MCF 10A (cell line): ENCODE measurements at regions not wholly inside any gene's neighbourhood (a gene's known extent, or its start where the extent isn't known, plus 50 kb on each side); places are given as distances from the start of the nearest gene placed in this dataset.
"Not testable (repeated sequence)": the region's sequence is repeated elsewhere in the genome, so short reads cannot be mapped to it uniquely, and the experiment has no call there.

Experiments used
- BruUV-seq: library from RNA; stranded (reverse); fragments of 400-500 nt; replicated peaks from 2 replicates; lab custom pipeline; 2021; lab: Mats Ljungman, UMichigan
- CTCF ChIA-PET: fragments of 300-600 bp; sonication (Branson Sonifier 250); formaldehyde crosslinking; extraction: SDS; loops from one replicate; lab custom pipeline; 2021; ENCODE audit warnings: antibody characterized with exemption, inconsistent platforms; lab: Yijun Ruan, JAX
- POLR2A ChIA-PET: fragments of 300-600, 350-650 bp; sonication (Branson Sonifier 250); formaldehyde crosslinking; extraction: SDS; loops from one replicate; lab custom pipeline; 2020; ENCODE audit warnings: antibody characterized with exemption, inconsistent platforms; lab: Yijun Ruan, JAX
- DNase-seq: peaks from one replicate; pipeline ENCODE4 v3.0.0-alpha.2; 2018; ENCODE audit not compliant: unreplicated experiment
- H3K27ac Mint-ChIP-seq: one replicate; pipeline ENCODE4 v1.8.0; 2022; ENCODE audit warnings: mild to moderate bottlenecking, low read depth, mixed read lengths; ENCODE audit not compliant: unreplicated experiment
- H3K27me3 Mint-ChIP-seq: one replicate; pipeline ENCODE4 v1.8.0; 2022; ENCODE audit warnings: mixed read lengths; ENCODE audit not compliant: insufficient read depth, unreplicated experiment
- H3K36me3 Mint-ChIP-seq: one replicate; pipeline ENCODE4 v1.8.0; 2022; ENCODE audit warnings: mild to moderate bottlenecking, moderate library complexity, mixed read lengths; ENCODE audit not compliant: insufficient read depth, unreplicated experiment
- H3K4me1 Mint-ChIP-seq: one replicate; pipeline ENCODE4 v1.8.0; 2022; ENCODE audit warnings: mixed read lengths; ENCODE audit not compliant: insufficient read depth, unreplicated experiment
- H3K4me3 Mint-ChIP-seq: one replicate; pipeline ENCODE4 v1.8.0; 2022; ENCODE audit warnings: mild to moderate bottlenecking, moderate library complexity, mixed read lengths; ENCODE audit not compliant: unreplicated experiment
- H3K9me3 Mint-ChIP-seq: one replicate; pipeline ENCODE4 v1.8.0; 2022; ENCODE audit warnings: mixed read lengths; ENCODE audit not compliant: unreplicated experiment
- intact Hi-C: fragments of 100-400 bp; cut with micrococcal nuclease; formaldehyde crosslinking; loops from 2 replicates; pipeline ENCODE4 v1.14.1; 2022
- TF ChIP-seq, protein P1 (sequence below): fragments of 200-600 bp; IDR thresholded peaks from one replicate; pipeline ENCODE4 v1.8.0; 2022; ENCODE audit warnings: antibody characterized with exemption, mild to moderate bottlenecking; ENCODE audit not compliant: unreplicated experiment

DNA sequence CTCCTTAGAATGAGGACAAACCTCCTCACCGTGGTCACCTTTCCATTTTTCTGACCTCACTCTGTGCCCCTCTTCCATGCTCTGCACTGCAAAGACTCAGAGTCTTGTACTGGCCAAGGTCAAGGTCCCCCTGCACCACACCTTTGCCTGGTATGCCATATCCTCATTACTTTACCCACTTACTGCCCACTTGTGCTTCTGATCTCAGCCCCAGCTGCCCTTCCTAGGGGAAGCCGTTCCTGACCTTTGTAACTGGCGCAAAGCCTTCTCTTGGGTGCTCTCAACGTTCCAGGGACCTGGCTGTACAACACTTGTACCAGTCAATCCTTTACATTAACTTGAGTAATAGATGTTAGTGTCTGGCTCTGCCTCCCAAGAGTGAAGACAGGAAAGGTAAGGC lies 256.0 kb downstream of the SV2B start:
- H3K27ac Mint-ChIP-seq = no peak overlapping the region
- intact Hi-C loops = no loop called here

DNA sequence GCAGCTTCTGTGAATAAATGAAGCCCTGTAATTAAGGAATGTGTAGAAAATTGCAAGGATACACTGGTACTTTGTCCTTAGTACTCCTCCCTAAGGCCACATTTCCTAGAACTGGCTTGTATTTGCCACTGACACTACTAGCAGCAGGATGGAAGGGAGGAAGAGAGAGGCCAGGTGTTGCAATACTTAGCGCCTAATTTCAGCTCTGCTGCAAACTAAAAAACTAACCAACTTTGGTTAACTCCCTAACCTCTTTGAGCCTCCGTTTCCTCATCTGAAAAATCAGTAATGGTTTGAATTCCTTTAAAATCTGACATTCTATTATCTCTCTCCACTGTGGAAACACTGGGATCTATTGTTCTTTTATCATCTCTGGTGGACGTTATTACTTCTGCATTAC lies 257.0 kb downstream of the SV2B start:
- POLR2A ChIA-PET = no interaction called here
- TF ChIP-seq, protein P1, sequence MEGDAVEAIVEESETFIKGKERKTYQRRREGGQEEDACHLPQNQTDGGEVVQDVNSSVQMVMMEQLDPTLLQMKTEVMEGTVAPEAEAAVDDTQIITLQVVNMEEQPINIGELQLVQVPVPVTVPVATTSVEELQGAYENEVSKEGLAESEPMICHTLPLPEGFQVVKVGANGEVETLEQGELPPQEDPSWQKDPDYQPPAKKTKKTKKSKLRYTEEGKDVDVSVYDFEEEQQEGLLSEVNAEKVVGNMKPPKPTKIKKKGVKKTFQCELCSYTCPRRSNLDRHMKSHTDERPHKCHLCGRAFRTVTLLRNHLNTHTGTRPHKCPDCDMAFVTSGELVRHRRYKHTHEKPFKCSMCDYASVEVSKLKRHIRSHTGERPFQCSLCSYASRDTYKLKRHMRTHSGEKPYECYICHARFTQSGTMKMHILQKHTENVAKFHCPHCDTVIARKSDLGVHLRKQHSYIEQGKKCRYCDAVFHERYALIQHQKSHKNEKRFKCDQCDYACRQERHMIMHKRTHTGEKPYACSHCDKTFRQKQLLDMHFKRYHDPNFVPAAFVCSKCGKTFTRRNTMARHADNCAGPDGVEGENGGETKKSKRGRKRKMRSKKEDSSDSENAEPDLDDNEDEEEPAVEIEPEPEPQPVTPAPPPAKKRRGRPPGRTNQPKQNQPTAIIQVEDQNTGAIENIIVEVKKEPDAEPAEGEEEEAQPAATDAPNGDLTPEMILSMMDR = no peak
- CTCF ChIA-PET = no interaction called here
- no peak overlapping the region for H3K4me3 Mint-ChIP-seq
- BruUV-seq = no TSS peak
- intact Hi-C loops = no loop called here
- DNase-seq = no peak
- H3K4me1 Mint-ChIP-seq = no peaks in the 10 kb centered on the region
- no peak overlapping the region for H3K27ac Mint-ChIP-seq
- no peaks in the 10 kb centered on the region for H3K9me3 Mint-ChIP-seq
- peaks cover 14% of the 10 kb centered on the region for H3K27me3 Mint-ChIP-seq
- no peaks in the 10 kb centered on the region for H3K36me3 Mint-ChIP-seq

More for the DNA sequence above, 256.0 kb downstream of the SV2B start:
- Mint-ChIP-seq H3K9me3 (no peaks in the 10 kb centered on the region), H3K4me1 (no peaks in the 10 kb centered on the region), H3K36me3 (no peaks in the 10 kb centered on the region), H3K4me3 (no peak overlapping the region), H3K27me3 (peaks cover 14% of the 10 kb centered on the region)
- no peak for DNase-seq
- TF ChIP-seq, protein P1 = no peak
- CTCF ChIA-PET = no interaction called here
- POLR2A ChIA-PET = no interaction called here
- BruUV-seq = no TSS peak

DNA sequence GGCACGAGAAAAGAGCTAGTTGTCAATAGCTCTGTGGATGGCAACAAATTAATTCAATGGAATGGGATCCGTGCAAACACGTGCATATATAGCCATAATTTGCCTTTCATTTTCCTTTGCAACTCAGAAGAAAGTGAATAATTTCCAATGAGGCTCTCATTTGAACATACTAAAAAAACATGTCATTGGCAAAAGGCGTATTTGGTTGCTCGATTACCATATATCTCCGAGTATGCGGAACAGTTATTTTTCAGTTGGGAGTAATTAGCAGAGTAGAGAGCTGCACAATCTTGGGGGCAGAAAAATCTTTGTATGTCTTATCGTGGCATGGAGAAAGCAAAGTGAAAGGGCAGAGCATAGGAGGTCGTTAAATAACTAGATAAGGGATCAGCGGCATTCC lies 257.4 kb downstream of the SV2B start:
- CTCF ChIA-PET = no interaction called here
- TF ChIP-seq, protein P1 = no peak

DNA sequence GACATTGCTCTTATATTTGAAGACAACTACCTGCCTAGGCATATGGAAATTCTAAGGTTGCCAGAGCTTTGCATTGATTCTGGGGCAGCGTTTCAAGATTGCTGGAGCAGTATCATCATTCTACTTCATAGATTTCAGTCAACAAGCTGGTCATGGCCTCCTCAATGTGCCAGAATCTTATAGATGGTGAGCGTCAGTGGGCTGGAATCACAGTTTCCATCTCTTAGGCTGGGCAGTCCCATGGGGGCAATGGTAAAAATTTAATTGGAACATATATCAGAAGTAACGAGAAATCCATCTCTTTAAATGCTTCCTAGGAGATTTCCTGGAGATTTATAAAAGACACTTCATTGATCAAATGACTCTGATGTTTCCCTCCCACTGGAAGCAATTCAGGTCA lies 258.3 kb downstream of the SV2B start:
- Mint-ChIP-seq H3K27ac (no peak overlapping the region), H3K4me1 (no peaks in the 10 kb centered on the region), H3K4me3 (no peak overlapping the region), H3K27me3 (peaks cover 14% of the 10 kb centered on the region), H3K36me3 (no peaks in the 10 kb centered on the region), H3K9me3 (no peaks in the 10 kb centered on the region)
- POLR2A ChIA-PET = interaction anchor here (1.2 kb wide), 1 partner anchor 12 kb away, joined by 3 read pairs; no protein-coding TSS in a partner anchor
- no TSS peak for BruUV-seq
- intact Hi-C loops = no loop called here
- no peak for DNase-seq
- CTCF ChIA-PET = interaction anchor here (0.6 kb wide), 1 partner anchor 25 kb away, joined by 3 read pairs; no protein-coding TSS in a partner anchor
- TF ChIP-seq, protein P1 = no peak

More for the DNA sequence above, 257.4 kb downstream of the SV2B start:
- POLR2A ChIA-PET = no interaction called here
- intact Hi-C loops = no loop called here
- DNase-seq = no peak
- H3K4me1 Mint-ChIP-seq = no peaks in the 10 kb centered on the region
- H3K27me3 Mint-ChIP-seq = peaks cover 14% of the 10 kb centered on the region
- no peaks in the 10 kb centered on the region for H3K36me3 Mint-ChIP-seq
- BruUV-seq = no TSS peak
- no peak overlapping the region for H3K4me3 Mint-ChIP-seq
- no peaks in the 10 kb centered on the region for H3K9me3 Mint-ChIP-seq
- no peak overlapping the region for H3K27ac Mint-ChIP-seq

DNA sequence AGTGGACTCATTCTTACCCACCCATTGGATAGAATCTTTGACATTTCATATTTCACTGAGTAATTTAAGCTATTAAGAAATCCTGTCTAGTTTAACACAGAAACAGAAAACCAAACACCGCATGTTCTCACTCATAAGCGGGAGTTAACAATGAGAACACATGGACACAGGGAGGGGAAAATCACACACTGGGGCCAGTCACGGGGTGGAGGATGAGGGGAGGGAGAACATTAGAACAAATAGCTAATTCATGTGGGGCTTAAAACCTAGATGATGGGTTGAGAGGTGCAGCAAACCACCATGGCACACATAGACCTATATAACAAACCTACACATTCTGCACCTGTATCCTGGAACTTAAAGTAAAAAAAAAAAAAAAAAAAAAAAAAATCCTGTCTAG lies 261.6 kb downstream of the SV2B start:
- DNase-seq, H3K27me3 Mint-ChIP-seq, H3K4me1 Mint-ChIP-seq, H3K4me3 Mint-ChIP-seq, BruUV-seq, H3K27ac Mint-ChIP-seq, H3K36me3 Mint-ChIP-seq, intact Hi-C loops: not testable (repeated sequence)
- ChIA-PET CTCF (interaction anchor here (0.6 to 1.3 kb wide), 3 partner anchors 9 to 353 kb away, joined by 3 to 4 read pairs (median 3); no protein-coding TSS in a partner anchor), POLR2A (interaction anchor here (0.7 kb wide), 1 partner anchor 79 kb away, joined by 3 read pairs; no protein-coding TSS in a partner anchor)
- H3K9me3 Mint-ChIP-seq = peaks cover 17% of the 10 kb centered on the region
